Heart right ventricle (tissue), 16 donors: ENCODE measurements at regions not wholly inside any gene's neighbourhood (a gene's known extent, or its start where the extent isn't known, plus 50 kb on each side); places are given as distances from the start of the nearest gene placed in this dataset.

Experiments used
- ATAC-seq, 8 donors: fragments of 200-7000 bp; cut with Tn5 transposase; one replicate each; pipeline ENCODE4 v1.9.1; 2020; ENCODE audit warnings: mild to moderate bottlenecking in 8 of 8, moderate library complexity in 8 of 8, moderate number of reproducible peaks in 1 of 8
- DNase-seq, 2 donors: peaks; one replicate each; pipeline ENCODE4 v3.0.0-alpha.2; 2020
- H3K27ac ChIP-seq, 10 donors: fragments of 200-600 bp; sonication (generic) in 2 of 10; one replicate each; pipeline versions ENCODE4 v1.5.0 to v1.8.0; 2020 to 2022; ENCODE audit warnings: mild to moderate bottlenecking in 3 of 10
- H3K27me3 ChIP-seq, 7 donors: fragments of 200-600 bp; one replicate each; pipeline ENCODE4 v1.8.0; 2021 to 2022; ENCODE audit warnings: mild to moderate bottlenecking in 2 of 7
- H3K36me3 ChIP-seq, 9 donors: fragments of 200-600 bp; sonication (generic) in 1 of 9; one replicate each; pipeline versions ENCODE4 v1.5.0 to v1.8.0; 2020 to 2022; ENCODE audit warnings: mild to moderate bottlenecking in 2 of 9
- H3K4me1 ChIP-seq, 9 donors: fragments of 200-600 bp; sonication (generic) in 1 of 9; one replicate each; pipeline versions ENCODE4 v1.5.0 to v1.8.0; 2020 to 2022; ENCODE audit warnings: mild to moderate bottlenecking in 4 of 9
- H3K4me3 ChIP-seq, 10 donors: fragments of 200-600 bp; sonication (generic) in 2 of 10; one replicate each; pipeline versions ENCODE4 v1.5.0 to v1.8.0; 2020 to 2022; ENCODE audit warnings: mild to moderate bottlenecking in 7 of 10, moderate library complexity in 2 of 10
- H3K9me3 ChIP-seq, 11 donors: fragments of 200-600 bp in 10 of 11; sonication (generic) in 2 of 11; one replicate each; pipeline versions ENCODE4 v1.5.0 to v1.8.0; 2013 to 2022; ENCODE audit warnings: mild to moderate bottlenecking in 2 of 11, control low read depth in 1 of 11, moderate library complexity in 1 of 11
- WGBS, 2 donors: extraction: QIAGEN DNeasy Blood & Tissue Kit; methylation state at CpG; one replicate each; pipeline ENCODE4 v1.1.7; 2013; ENCODE audit warnings: inconsistent platforms in 1 of 2; 5-methylcytosine and 5-hydroxymethylcytosine counted together
- intact Hi-C, 10 donors: fragments of 100-400 bp; cut with DNase I; formaldehyde crosslinking; loops; one replicate each; pipeline versions ENCODE4 v1.11.1 to v1.14.2; 2022
- TF ChIP-seq, protein P1 (sequence below), 9 donors: fragments of 200-600 bp; sonication (generic) in 2 of 9; IDR thresholded peaks; one replicate each; pipeline versions ENCODE4 v1.5.0 to v1.8.0; 2021 to 2022; ENCODE audit warnings: antibody characterized with exemption in 9 of 9, mild to moderate bottlenecking in 5 of 9, moderate library complexity in 1 of 9
- donor health status: Arrhythmogenic right ventricular cardiomyopathy.
- donor health status: ischemic (EF 13 %, LVEDD 7.1; RV severe dilation, severe dysfunction).
- donor health status: healthy with polysubstance abuse.
- donor health status: DM: no; HTN: yes; CAD: no.
- donor health status: DM: no; HTN: no; CAD: no.
- donor health status: ischemic (EF 25% LVEDD 6.9; RV normal size, moderate dysfunction).
- donor health status: ischemic (EF 25% LVEDD 5.7; RV mildly dilated, moderate dysfunction).
- donor health status: healthy.
- donor health status: DM: yes; HTN: yes; CAD: no.
- donor health status: Ischemic cardiomyopathy.
- donor health status: ischemic (EF 35%, LVEDD 5.7; RV mildly dilated, moderate dysfunction).
- donor health status: nonischemic (EF 11% LVEDD 7.7; RV severe dilation, severe dysfunction).
- donor health status: DM: yes; HTN: yes; CAD: no.
- donor health status: PGD.
- donor health status: ischemic (EF 29% LVEDD 5.4; RV normal size, mild dysfunction).
- donor health status: nonischemic (EF 23%, LVEDD 6.1; RV moderate dilation, normal function).

- Histone ChIP-seq H3K9me3 (no peaks in the 10 kb centered on the region), H3K36me3 (no peaks in the 10 kb centered on the region), H3K27ac (no peak overlapping the region), H3K4me1 (no peaks in the 10 kb centered on the region), H3K27me3 (no peaks in the 10 kb centered on the region), H3K4me3 (no peak overlapping the region)
- DNase-seq (no peak), ATAC-seq (no peak)
- whole genome bisulfite sequencing, 2 donors: 91% methylated on average over 4 of the region's 4 CpGs
- TF ChIP-seq, protein P1, sequence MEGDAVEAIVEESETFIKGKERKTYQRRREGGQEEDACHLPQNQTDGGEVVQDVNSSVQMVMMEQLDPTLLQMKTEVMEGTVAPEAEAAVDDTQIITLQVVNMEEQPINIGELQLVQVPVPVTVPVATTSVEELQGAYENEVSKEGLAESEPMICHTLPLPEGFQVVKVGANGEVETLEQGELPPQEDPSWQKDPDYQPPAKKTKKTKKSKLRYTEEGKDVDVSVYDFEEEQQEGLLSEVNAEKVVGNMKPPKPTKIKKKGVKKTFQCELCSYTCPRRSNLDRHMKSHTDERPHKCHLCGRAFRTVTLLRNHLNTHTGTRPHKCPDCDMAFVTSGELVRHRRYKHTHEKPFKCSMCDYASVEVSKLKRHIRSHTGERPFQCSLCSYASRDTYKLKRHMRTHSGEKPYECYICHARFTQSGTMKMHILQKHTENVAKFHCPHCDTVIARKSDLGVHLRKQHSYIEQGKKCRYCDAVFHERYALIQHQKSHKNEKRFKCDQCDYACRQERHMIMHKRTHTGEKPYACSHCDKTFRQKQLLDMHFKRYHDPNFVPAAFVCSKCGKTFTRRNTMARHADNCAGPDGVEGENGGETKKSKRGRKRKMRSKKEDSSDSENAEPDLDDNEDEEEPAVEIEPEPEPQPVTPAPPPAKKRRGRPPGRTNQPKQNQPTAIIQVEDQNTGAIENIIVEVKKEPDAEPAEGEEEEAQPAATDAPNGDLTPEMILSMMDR (IDR thresholded peaks at IDR 0.05): no peak
- intact Hi-C loops: no loop called here
These were observed 114.8 kb upstream of the LRATD1 start for GRCh38 chr2:14517731-14518130.

DNA sequence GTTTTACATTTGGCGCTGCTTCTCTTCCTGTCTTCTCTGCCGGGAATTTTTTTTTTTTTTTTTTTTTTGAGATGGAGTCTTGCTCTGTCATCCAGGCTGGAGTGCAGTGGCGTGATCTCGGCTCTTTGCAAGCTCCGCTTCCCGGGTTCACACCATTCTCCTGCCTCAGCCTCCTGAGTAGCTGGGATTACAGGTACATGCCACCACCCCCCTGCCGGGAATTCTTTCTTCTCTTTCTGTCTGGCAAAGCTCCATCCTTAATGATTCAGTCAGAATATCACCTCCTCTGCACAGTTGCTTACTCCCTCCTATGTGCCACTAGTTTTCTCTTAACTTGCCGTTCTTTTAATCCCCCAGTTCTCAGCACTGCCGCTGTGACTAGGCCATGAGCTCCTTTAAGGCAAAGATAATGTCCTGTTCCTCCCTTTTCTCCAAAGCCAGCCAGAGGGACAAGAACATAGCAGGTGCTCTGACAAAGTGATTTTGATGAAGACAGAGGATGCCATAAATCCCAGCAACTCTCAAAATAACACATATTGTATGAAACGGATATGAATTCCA, 112.1 kb upstream of the LRATD1 start:
- Histone ChIP-seq H3K9me3 (no peaks in the 10 kb centered on the region), H3K27me3 (no peaks in the 10 kb centered on the region), H3K36me3 (no peaks in the 10 kb centered on the region), H3K27ac (no peak overlapping the region), H3K4me1 (no peaks in the 10 kb centered on the region), H3K4me3 (no peak overlapping the region)
- intact Hi-C loops: no loop called here
- DNase-seq: no peak
- 84% methylated on average over 10 of the region's 10 CpGs for WGBS, 2 donors
- TF ChIP-seq, protein P1 (IDR thresholded peaks at IDR 0.05): no peak
- no peak for ATAC-seq

- Histone ChIP-seq H3K9me3 (no peaks in the 10 kb centered on the region), H3K27ac (no peak overlapping the region), H3K27me3 (no peaks in the 10 kb centered on the region), H3K4me1 (no peaks in the 10 kb centered on the region), H3K4me3 (no peak overlapping the region), H3K36me3 (no peaks in the 10 kb centered on the region)
- WGBS, 2 donors: 84 to 86% methylated on average over 7 of the region's 7 CpGs
- ATAC-seq: no peak
- TF ChIP-seq, protein P1 (IDR thresholded peaks at IDR 0.05): no peak
- intact Hi-C loops: no loop called here
- DNase-seq: no peak
These were observed 108.3 kb upstream of the LRATD1 start for GRCh38 chr2:14524041-14524802.

- ATAC-seq (no peak), DNase-seq (no peak)
- intact Hi-C loops: no loop called here
- Histone ChIP-seq H3K36me3 (no peaks in the 10 kb centered on the region), H3K9me3 (no peaks in the 10 kb centered on the region), H3K4me3 (no peak overlapping the region), H3K27ac (no peak overlapping the region), H3K4me1 (no peaks in the 10 kb centered on the region), H3K27me3 (no peaks in the 10 kb centered on the region)
- TF ChIP-seq, protein P1 (IDR thresholded peaks at IDR 0.05): no peak
These were observed 107.8 kb upstream of the LRATD1 start for GRCh38 chr2:14524803-14525080.
